HepG2 (cell line): ENCODE measurements at regions not wholly inside any gene's neighbourhood (a gene's known extent, or its start where the extent isn't known, plus 50 kb on each side); places are given as distances from the start of the nearest gene placed in this dataset.

ENCODE experiments used
- ATAC-seq: fragments of 200-7000 bp; cut with Tn5 transposase; 3 replicates; pipeline ENCODE4 v1.9.1; 2020; ENCODE audit warnings: mild to moderate bottlenecking, moderate library complexity
- BruUV-seq: library from RNA; stranded (reverse); fragments of 400-500 nt; replicated peaks from 2 replicates; lab custom pipeline; 2021; lab: Mats Ljungman, UMichigan
- CTCF ChIA-PET: fragments of 300-600 bp; formaldehyde crosslinking; extraction: SDS; loops from one replicate; lab custom pipeline; 2021; ENCODE audit warnings: low total read pairs, inconsistent platforms, low intra/inter-chr PET ratio; lab: Yijun Ruan, JAX
- POLR2A ChIA-PET: fragments of 350-600 bp; sonication (Branson Sonifier 250); formaldehyde crosslinking; loops from one replicate; lab custom pipeline; 2020; ENCODE audit warnings: antibody characterized with exemption, inconsistent platforms; lab: Yijun Ruan, JAX
- DNase-seq: peaks from one replicate; pipeline ENCODE4 v3.0.0-alpha.2; 2015; ENCODE audit warnings: low spot score
- FAIRE-seq: peaks from 3 replicates; lab custom pipeline; 2011; peaks lifted over from hg19 to GRCh38; lab: Jason Lieb, UNC
- H2AFZ ChIP-seq: one replicate; pipeline ENCODE4 v1.6.1; 2011; ENCODE audit warnings: low read length, inconsistent platforms
- H3K27ac ChIP-seq: fragments of 300-600 bp; 3 replicates; pipeline ENCODE4 v1.8.0; 2011; ENCODE audit warnings: mixed run types, mild to moderate bottlenecking, mixed read lengths, low read length, inconsistent platforms; ENCODE audit not compliant: insufficient read depth; ENCODE audit errors: extremely low read length
- H3K27me3 ChIP-seq, 2 experiments: fragments of 200-600 bp in 1 of 2; 2 replicates in 1 of 2; 3 replicates in 1 of 2; pipeline versions ENCODE4 v1.6.0 to v1.8.0; 2011; ENCODE audit warnings: low read length in 2 of 2, mild to moderate bottlenecking in 2 of 2, moderate library complexity in 2 of 2, inconsistent platforms in 1 of 2; ENCODE audit not compliant: insufficient read depth in 2 of 2, control insufficient read depth in 1 of 2
- H3K36me3 ChIP-seq, 2 experiments: fragments of 200-600 bp in 1 of 2; replicated peaks in 1 of 2; 2 replicates in 1 of 2; 3 replicates in 1 of 2; pipeline versions ENCODE4 v1.5.1 to v1.8.0; 2011; ENCODE audit warnings: low read length in 2 of 2, inconsistent platforms in 1 of 2; ENCODE audit not compliant: insufficient read depth in 2 of 2, control insufficient read depth in 1 of 2
- H3K4me1 ChIP-seq: 2 replicates; pipeline ENCODE4 v1.5.1; 2012; ENCODE audit warnings: low read length, inconsistent platforms; ENCODE audit not compliant: insufficient read depth
- H3K4me2 ChIP-seq: 2 replicates; pipeline ENCODE4 v1.6.0; 2011; ENCODE audit warnings: low read depth, low read length, inconsistent platforms
- H3K4me3 ChIP-seq, 3 experiments: fragments of 200-600 bp in 1 of 3; sonication (generic), shearing (Covaris generic) in 1 of 3; replicated peaks in 1 of 3; 2 replicates each; pipeline ENCODE4 v1.5.1; 2011 to 2016; ENCODE audit warnings: low read length in 3 of 3, inconsistent platforms in 2 of 3, low read depth in 2 of 3, mild to moderate bottlenecking in 2 of 3, control low read depth in 1 of 3, mixed read lengths in 1 of 3; ENCODE audit not compliant: insufficient read depth in 1 of 3
- H3K79me2 ChIP-seq: one replicate; pipeline ENCODE4 v1.6.1; 2011; ENCODE audit warnings: low read length, inconsistent platforms; ENCODE audit not compliant: insufficient read depth
- H3K9ac ChIP-seq: 2 replicates; pipeline ENCODE4 v1.6.0; 2011; ENCODE audit warnings: mild to moderate bottlenecking, low read depth, low read length, inconsistent platforms; ENCODE audit not compliant: insufficient read depth
- H3K9me3 ChIP-seq: 2 replicates; pipeline ENCODE4 v1.5.1; 2012; ENCODE audit warnings: mild to moderate bottlenecking, low read length
- H4K20me1 ChIP-seq: 2 replicates; pipeline ENCODE4 v1.6.0; 2011; ENCODE audit warnings: inconsistent platforms, mild to moderate bottlenecking, low read length, moderate library complexity; ENCODE audit not compliant: insufficient read depth
- ATF7 ChIP-seq, 2 experiments: fragments of 450-650 bp in 1 of 2; sonication (generic) in 1 of 2; formaldehyde crosslinking in 1 of 2; IDR thresholded peaks; 2 replicates each; pipeline versions ENCODE4 v1.4.0 to v1.6.1; 2016 to 2020; ENCODE audit warnings: antibody characterized with exemption in 1 of 2, mild to moderate bottlenecking in 1 of 2, missing genetic modification reagents in 1 of 2
- CBX1 ChIP-seq: IDR thresholded peaks from one replicate; pipeline ENCODE4 v1.6.1; 2016; ENCODE audit warnings: antibody characterized with exemption, low read depth
- CREM ChIP-seq, 2 experiments: sonication (generic) in 1 of 2; formaldehyde crosslinking in 1 of 2; IDR thresholded peaks; 2 replicates each; pipeline versions ENCODE4 v1.4.0 to v1.6.1; 2016 to 2020; ENCODE audit warnings: antibody characterized with exemption in 1 of 2, mild to moderate bottlenecking in 1 of 2, missing genetic modification reagents in 1 of 2
- STAT6 ChIP-seq: sonication (generic); formaldehyde crosslinking; IDR thresholded peaks from 2 replicates; pipeline ENCODE4 v1.4.0; 2020; ENCODE audit warnings: missing genetic modification reagents, mild to moderate bottlenecking, borderline replicate concordance
- ZNF704 ChIP-seq: sonication (generic); formaldehyde crosslinking; IDR thresholded peaks from 2 replicates; pipeline ENCODE4 v1.8.1; 2023; ENCODE audit warnings: mild to moderate bottlenecking, inconsistent platforms, moderate library complexity, missing genetic modification reagents, borderline replicate concordance
- ZNF75D ChIP-seq: sonication (generic); formaldehyde crosslinking; IDR thresholded peaks from 2 replicates; pipeline ENCODE4 v1.8.1; 2023; ENCODE audit warnings: missing genetic modification reagents, mild to moderate bottlenecking, borderline replicate concordance
- WGBS: methylation state at CpG from one replicate; pipeline ENCODE4 v1.1.6; 2017; ENCODE audit warnings: low lambda C conversion rate; 5-methylcytosine and 5-hydroxymethylcytosine counted together
- in situ Hi-C: cut with HindIII; loops from 2 replicates; pipeline ENCODE4 v1.10.0; 2017; ENCODE audit warnings: low pct_unique_long_range_greater_than_20kb; ENCODE audit not compliant: extremely low pct_ligation_motif_present
- intact Hi-C: fragments of 100-400 bp; cut with micrococcal nuclease; formaldehyde crosslinking; loops from one replicate; pipeline ENCODE4 v1.10.0; 2022; ENCODE audit not compliant: unreplicated experiment
- TF ChIP-seq, protein P1 (sequence below): sonication (generic); formaldehyde crosslinking; IDR thresholded peaks from one replicate; pipeline ENCODE4 v1.5.1; 2020; ENCODE audit warnings: mild to moderate bottlenecking, missing genetic modification reagents; ENCODE audit errors: not compliant biosample characterization
- TF ChIP-seq, protein P2 (sequence below): fragments of 450-650 bp; IDR thresholded peaks from 2 replicates; pipeline ENCODE4 v1.6.1; 2017; ENCODE audit warnings: mild to moderate bottlenecking

GRCh38 chr18:2148823-2149222, 422.5 kb downstream of the METTL4 start:
- no peaks in the 10 kb centered on the region; a peak in 1 of 5 replicates for H3K27me3 ChIP-seq
- H3K4me3 ChIP-seq, result no peak overlapping the region
- in situ Hi-C loops (no loop called here), intact Hi-C loops (no loop called here)
- ChIA-PET CTCF (no interaction called here), POLR2A (no interaction called here)
- H4K20me1 ChIP-seq, result no peaks in the 10 kb centered on the region
- DNase-seq (no peak), FAIRE-seq (no peak), ATAC-seq (no peak)
- no peaks in the 10 kb centered on the region for H3K36me3 ChIP-seq
- H3K4me1 ChIP-seq, result no peaks in the 10 kb centered on the region
- H3K4me2 ChIP-seq, result no peak overlapping the region
- no peaks in the 10 kb centered on the region for H3K79me2 ChIP-seq
- no peak overlapping the region for H3K27ac ChIP-seq
- no TSS peak for BruUV-seq
- WGBS, result 17% methylated on average over 4 of the region's 4 CpGs
- H3K9ac ChIP-seq, result no peak overlapping the region
- no peak overlapping the region for H2AFZ ChIP-seq
- no peaks in the 10 kb centered on the region for H3K9me3 ChIP-seq
- TF ChIP-seq ZNF704 (CRISPR knock-in tag) (no peak), STAT6 (CRISPR knock-in tag) (no peak), ATF7 (IDR thresholded peaks at IDR 0.05) (no peak), ATF7 (CRISPR knock-in tag; IDR thresholded peaks at IDR 0.05) (no peak), ZNF75D (CRISPR knock-in tag) (no peak), CBX1 (no peak), CREM (IDR thresholded peaks at IDR 0.05) (no peak), CREM (CRISPR knock-in tag; IDR thresholded peaks at IDR 0.05) (no peak)
- TF ChIP-seq, protein P1, sequence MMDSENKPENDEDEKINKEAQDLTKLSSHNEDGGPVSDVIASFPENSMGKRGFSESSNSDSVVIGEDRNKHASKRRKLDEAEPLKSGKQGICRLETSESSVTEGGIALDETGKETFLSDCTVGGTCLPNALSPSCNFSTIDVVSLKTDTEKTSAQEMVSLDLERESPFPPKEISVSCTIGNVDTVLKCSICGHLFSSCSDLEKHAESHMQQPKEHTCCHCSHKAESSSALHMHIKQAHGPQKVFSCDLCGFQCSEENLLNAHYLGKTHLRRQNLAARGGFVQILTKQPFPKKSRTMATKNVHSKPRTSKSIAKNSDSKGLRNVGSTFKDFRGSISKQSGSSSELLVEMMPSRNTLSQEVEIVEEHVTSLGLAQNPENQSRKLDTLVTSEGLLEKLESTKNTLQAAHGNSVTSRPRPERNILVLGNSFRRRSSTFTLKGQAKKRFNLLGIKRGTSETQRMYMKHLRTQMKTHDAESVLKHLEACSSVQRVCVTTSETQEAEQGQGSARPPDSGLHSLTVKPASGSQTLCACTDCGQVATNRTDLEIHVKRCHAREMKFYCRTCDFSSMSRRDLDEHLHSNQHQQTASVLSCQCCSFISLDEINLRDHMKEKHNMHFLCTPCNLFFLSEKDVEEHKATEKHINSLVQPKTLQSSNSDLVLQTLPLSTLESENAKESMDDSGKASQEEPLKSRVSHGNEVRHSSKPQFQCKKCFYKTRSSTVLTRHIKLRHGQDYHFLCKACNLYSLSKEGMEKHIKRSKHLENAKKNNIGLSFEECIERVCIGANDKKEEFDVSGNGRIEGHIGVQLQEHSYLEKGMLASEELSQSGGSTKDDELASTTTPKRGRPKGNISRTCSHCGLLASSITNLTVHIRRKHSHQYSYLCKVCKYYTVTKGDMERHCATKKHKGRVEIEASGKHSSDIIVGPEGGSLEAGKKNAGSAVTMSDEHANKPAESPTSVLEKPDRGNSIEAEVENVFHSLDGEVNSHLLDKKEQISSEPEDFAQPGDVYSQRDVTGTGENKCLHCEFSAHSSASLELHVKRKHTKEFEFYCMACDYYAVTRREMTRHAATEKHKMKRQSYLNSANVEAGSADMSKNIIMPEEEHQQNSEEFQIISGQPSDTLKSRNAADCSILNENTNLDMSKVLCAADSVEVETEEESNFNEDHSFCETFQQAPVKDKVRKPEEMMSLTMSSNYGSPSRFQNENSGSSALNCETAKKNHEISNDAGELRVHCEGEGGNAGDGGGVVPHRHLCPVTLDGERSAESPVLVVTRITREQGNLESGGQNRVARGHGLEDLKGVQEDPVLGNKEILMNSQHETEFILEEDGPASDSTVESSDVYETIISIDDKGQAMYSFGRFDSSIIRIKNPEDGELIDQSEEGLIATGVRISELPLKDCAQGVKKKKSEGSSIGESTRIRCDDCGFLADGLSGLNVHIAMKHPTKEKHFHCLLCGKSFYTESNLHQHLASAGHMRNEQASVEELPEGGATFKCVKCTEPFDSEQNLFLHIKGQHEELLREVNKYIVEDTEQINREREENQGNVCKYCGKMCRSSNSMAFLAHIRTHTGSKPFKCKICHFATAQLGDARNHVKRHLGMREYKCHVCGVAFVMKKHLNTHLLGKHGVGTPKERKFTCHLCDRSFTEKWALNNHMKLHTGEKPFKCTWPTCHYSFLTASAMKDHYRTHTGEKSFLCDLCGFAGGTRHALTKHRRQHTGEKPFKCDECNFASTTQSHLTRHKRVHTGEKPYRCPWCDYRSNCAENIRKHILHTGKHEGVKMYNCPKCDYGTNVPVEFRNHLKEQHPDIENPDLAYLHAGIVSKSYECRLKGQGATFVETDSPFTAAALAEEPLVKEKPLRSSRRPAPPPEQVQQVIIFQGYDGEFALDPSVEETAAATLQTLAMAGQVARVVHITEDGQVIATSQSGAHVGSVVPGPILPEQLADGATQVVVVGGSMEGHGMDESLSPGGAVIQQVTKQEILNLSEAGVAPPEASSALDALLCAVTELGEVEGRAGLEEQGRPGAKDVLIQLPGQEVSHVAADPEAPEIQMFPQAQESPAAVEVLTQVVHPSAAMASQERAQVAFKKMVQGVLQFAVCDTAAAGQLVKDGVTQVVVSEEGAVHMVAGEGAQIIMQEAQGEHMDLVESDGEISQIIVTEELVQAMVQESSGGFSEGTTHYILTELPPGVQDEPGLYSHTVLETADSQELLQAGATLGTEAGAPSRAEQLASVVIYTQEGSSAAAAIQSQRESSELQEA (CRISPR knock-in tag), result no peak
- TF ChIP-seq, protein P2, sequence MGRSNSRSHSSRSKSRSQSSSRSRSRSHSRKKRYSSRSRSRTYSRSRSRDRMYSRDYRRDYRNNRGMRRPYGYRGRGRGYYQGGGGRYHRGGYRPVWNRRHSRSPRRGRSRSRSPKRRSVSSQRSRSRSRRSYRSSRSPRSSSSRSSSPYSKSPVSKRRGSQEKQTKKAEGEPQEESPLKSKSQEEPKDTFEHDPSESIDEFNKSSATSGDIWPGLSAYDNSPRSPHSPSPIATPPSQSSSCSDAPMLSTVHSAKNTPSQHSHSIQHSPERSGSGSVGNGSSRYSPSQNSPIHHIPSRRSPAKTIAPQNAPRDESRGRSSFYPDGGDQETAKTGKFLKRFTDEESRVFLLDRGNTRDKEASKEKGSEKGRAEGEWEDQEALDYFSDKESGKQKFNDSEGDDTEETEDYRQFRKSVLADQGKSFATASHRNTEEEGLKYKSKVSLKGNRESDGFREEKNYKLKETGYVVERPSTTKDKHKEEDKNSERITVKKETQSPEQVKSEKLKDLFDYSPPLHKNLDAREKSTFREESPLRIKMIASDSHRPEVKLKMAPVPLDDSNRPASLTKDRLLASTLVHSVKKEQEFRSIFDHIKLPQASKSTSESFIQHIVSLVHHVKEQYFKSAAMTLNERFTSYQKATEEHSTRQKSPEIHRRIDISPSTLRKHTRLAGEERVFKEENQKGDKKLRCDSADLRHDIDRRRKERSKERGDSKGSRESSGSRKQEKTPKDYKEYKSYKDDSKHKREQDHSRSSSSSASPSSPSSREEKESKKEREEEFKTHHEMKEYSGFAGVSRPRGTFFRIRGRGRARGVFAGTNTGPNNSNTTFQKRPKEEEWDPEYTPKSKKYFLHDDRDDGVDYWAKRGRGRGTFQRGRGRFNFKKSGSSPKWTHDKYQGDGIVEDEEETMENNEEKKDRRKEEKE, result no peak
